ENCODE measurements at regions not wholly inside any gene's neighbourhood (a gene's known extent, or its start where the extent isn't known, plus 50 kb on each side); places are given as distances from the start of the nearest gene placed in this dataset.

DNA sequence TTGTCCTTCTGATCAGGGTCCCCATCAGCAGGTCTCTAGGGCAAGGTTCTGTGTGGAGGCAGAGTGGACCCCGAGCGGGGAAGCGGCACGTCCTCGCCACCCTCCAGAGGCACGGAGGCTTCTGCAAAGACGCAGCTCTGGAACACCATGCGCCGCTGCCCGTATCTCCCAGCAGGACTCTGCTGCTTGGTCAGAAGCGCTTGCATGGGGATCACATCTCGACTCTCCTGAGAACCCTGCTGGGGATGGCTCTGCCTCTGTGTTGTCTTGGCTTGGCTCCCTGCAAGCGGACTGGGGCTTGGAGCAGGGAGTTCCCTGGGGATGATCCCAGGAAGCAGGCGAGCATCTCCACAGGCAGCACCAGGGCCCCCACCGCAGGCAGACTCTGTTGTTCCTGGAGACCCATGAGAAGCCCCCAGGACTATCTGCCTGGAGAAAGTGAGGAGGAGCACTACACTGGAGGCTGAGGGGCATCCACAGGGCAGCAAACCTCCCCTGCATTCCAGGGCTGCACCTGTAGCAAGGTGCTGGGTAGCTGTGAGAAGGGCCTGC, 520.5 kb downstream of the GLRX3 start:
- DNase-seq (ENCODE audit: low read depth in 2 of 2): no peak

GRCh38 chr10:130658687-130659290, 522.6 kb downstream of the GLRX3 start:
- DNase-seq (ENCODE audit: low read depth in 2 of 2): no peak

DNA sequence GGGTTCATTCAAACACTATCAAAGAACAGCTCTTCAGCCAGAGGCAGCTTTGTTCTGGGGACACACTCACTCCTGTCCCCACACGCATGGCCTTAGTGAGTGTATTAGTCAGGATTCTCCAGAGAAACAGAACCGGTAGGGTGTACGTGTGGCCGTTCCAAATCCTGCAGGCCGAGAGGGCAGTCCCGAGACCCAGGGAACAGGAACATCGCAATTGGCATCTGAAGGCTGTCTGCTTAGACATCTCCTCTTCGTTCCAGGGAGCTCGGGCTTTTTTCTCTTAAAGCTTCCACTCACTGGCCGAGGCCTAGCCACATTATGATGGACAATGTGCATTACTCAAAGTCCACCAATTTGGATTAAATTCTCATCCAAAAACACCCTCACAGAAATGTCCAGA, 523.3 kb downstream of the GLRX3 start:
- DNase-seq (ENCODE audit: low read depth in 2 of 2): no peak

- DNase-seq (ENCODE audit: low read depth in 2 of 2): no peak
These were observed 524.1 kb downstream of the GLRX3 start for GRCh38 chr10:130660266-130660665.

DNA sequence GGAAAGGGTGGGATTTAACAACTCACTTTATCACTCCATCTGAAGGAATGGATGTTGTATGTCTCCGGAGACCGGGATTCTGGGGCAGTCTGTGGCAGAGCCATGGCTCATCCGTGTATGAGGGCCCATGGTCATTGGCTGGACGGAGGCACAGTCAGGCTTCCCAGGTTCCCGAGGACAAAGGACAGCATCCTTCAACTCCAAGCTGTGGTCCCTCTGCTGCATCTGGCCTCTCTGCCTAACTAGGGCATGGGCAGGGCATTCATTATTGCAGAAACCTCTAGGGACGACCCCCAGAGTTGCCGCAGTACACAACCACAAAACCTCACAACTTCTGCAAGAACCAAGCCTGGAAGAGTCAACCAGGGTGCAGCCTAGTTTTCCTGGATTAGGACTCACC, 525.2 kb downstream of the GLRX3 start:
- DNase-seq (ENCODE audit: low read depth in 2 of 2): no peak

- DNase-seq (ENCODE audit: low read depth in 2 of 2): no peak
These were observed 526.6 kb downstream of the GLRX3 start for GRCh38 chr10:130662775-130663174.

DNA sequence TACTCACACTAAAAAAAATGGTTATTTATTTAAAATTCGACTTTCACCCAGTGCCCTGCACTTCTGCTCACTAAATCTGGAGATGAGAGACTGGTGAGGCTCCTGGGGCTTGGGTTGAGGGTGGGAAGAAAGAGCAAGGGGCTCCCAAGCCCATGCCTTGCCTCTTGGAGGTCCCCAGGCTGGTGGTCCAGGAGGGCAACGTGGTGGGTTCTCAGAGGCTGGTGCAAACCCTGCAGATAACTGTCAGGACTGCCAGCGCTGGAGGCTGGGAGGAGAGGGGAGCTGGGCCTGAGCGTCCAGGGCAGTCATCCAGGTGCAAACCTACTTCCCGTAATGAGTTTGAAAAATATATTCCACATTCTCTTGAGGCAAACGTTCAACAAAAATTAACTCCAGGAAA, 528.3 kb downstream of the GLRX3 start:
- no peak for DNase-seq (ENCODE audit: low read depth in 2 of 2)

GRCh38 chr10:130666215-130666614, 530.0 kb downstream of the GLRX3 start:
- no peak for DNase-seq (ENCODE audit: low read depth in 2 of 2)

- no peak for DNase-seq (ENCODE audit: low read depth in 2 of 2)
These were observed 550.6 kb downstream of the GLRX3 start for GRCh38 chr10:130686689-130687300.

GRCh38 chr10:130687566-130687965, 551.4 kb downstream of the GLRX3 start:
- DNase-seq (ENCODE audit: low read depth in 2 of 2): no peak

- no peak for DNase-seq (ENCODE audit: low read depth in 2 of 2)
These were observed 553.8 kb downstream of the GLRX3 start for GRCh38 chr10:130689743-130690626.

DNA sequence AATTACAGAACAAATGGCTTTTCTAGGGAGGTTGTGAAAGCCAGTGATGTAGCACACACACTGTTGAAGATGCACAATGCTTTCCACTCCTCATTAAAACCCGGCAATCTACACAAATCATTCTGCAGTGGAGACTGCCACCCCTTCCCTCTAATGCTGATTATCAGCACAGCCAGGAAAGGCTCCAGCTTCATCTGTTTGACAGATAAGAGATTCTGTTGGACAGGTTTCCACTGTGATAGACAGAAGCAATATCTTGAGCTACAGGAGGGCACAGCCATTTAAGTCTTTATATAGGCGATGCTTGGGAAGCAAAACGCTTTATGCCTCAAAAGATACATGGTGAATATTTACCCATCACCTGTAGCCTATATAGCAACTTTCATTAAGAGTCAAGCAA, 555.6 kb downstream of the GLRX3 start:
- no peak for DNase-seq (ENCODE audit: low read depth in 2 of 2)

DNA sequence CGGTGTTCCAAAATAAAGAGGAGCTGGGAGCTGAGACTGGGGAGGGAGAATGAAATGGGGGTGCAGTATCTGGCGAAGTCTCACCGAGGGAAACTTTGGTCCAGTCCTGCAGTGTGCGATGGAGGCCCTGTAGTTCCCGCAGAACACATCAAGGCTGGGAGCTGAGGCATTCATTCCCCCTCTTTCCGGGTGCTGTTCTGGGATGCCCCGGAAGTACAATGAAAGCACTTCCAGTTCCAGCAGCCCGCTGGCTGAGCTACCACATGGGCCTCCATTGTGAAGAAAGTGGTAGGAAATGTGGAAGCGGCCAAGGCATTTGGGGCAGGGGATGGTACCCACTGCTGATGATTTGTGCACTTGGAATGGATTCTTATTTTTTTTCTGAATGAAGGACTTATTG, 560.7 kb downstream of the GLRX3 start:
- DNase-seq (ENCODE audit: low read depth in 2 of 2): no peak

DNA sequence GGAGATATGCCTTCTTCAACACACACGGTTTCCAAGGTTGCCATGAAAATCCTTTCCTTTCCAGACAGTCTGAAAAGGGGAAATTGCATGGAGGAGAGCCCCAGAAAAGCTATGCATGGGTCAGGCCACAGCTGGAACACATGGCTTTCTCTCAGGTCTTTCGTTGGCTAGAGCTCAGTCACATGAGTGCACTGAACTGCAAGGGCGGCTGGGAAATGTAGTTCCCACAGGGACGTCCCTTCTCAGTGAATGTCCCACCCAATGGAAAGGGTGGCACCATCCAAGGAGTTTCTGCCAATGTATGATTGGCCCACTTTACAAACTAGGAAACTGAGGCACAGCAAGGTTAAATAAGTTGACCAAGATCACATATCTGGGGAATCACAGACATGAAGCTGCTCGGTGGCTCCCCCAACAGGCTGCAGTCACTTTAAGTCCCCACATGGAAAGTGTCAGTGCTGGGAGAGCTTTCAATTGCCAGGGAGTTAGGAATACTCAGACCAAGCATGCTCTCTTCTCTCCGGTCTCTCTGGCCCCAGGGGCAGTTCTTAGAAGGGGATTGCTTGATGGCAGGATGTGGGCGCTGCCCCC, 571.3 kb downstream of the GLRX3 start:
- no peak for DNase-seq (ENCODE audit: low read depth in 2 of 2)

DNA sequence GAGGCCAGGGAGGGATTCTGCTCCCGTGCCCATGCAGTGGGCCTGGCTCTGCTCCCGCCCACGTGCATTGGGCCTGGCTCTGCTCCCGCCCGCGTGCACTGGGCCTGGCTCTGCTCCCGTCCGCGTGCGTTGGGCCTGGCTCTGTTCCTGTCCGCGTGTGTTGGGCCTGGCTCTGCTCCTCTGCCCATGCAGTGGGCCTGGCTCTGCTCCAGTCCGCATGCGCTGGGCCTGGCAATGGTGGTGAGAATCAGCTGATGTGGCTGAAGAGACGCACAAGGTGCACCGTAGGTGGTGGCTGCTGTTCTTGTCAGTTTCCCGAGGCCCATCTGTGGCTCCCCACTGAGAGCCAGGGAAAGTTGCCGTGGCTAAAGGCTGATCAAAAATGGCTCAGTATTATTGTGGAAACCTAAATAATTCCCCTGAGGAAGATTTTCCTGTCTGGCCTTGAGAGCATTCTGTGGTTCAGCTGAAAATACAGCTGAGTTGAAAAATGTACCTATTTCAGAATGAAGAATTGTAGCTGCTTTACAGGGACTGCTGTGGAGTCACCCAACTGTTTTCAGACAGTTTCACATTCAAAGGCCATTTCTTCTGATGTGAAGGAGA, 572.4 kb downstream of the GLRX3 start:
- DNase-seq (ENCODE audit: low read depth in 2 of 2): no peak

DNA sequence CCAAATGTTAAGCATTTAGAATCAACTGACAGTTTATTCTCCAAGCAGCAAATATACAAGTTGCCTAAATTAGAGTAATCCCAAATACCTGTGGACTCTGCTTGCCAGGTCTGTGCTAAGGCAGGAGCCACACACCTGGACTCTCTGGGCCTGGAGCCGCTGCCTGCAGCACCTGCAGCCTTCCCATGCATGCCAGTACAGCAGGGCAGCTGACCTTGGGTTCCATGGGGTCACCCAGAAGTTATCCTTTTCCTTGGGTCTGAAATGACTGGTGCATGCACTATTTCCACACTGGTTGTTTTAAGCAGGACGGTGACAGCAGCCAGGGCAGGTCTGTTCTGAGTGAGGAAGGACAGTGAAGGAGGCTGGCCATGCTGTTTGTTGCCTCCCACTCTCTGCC, 573.2 kb downstream of the GLRX3 start:
- no peak for DNase-seq (ENCODE audit: low read depth in 2 of 2)

- DNase-seq (ENCODE audit: low read depth in 2 of 2): no peak
These were observed 574.9 kb downstream of the GLRX3 start for GRCh38 chr10:130711072-130711471.

DNA sequence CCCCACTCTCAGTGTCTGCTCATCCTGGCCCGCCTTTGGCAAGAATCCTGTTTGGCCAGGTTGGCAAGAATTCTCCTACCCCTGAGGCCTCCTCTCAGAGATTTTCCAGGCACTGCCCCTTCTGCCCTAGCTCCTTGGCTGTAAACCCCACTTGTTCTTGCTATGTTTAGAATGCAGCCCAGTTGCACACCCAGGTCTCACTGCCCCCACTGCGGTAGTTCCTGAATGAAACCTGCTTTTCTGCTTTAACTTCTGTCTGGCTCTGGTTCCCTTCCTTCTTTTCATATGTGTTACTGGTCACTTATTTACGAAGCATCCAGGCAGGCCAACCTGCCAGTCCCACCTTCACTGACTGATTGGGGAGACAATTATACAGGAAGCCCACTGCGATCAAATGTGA, 576.9 kb downstream of the GLRX3 start:
- DNase-seq (ENCODE audit: low read depth in 2 of 2): no peak

GRCh38 chr10:130713731-130714130, 577.5 kb downstream of the GLRX3 start:
- DNase-seq (ENCODE audit: low read depth in 2 of 2): no peak

DNA sequence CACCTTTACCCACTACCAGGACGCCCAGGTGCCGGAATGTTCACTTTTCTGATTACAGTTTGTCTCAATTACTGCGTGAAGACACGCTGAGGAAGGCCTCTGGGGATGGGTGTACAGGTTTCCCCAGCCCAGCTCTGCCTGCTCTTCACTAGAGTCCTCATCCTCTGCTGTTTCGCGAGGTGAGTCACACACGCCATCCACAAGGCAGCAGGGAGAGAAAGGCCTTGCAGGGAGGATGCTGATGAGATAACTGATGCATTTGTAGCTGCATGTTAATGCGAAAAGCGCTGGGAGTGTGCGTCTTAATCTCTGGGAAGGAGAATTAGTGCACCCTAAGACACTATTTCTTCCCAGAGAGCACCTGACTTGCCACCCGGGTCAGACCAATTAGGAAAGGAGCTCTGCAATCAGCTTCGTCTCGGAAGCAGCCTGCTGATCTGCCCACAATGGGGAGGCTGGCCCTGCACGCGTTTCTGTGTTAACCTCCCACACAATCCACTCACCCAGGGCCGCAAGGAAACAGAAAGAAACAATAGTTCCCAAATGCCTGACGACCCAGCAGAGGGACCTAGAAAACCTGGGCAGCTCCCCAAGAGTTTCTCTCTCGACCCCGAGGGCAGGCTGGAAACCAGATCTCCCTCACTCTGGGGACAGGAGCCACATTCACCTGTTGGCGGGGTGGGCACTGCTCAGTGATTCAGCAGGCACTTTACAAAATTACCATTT, 578.7 kb downstream of the GLRX3 start:
- DNase-seq (ENCODE audit: low read depth in 2 of 2): no peak
